ENCODE measurements at regions not wholly inside any gene's neighbourhood (a gene's known extent, or its start where the extent isn't known, plus 50 kb on each side); places are given as distances from the start of the nearest gene placed in this dataset.

DNA sequence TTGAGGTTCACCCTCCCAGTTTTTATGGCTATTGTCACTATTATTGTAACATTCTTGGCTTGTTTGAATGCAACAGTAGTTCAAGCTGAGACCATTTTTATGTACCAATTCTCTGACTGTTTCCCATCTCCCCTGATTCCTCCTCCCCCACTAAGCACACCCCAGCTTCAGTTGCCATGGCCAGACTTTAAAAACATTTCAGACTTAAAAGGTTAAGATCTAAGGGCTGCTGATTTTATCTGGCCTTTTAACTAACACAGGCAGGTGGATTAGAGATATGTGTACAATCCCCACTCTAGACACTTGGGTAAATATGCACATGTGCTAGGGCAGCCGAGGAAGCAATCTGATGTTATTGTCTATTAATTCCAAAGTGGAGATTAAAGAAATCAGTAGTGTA is 386.3 kb upstream of the NR2F2 start:
- TF ChIP-seq EZH2phosphoT487 (IDR thresholded peaks at IDR 0.05; ENCODE audit: insufficient read depth, low read depth) (no peak), EZH2 (IDR thresholded peaks at IDR 0.05; ENCODE audit: insufficient read depth, poor library complexity, severe bottlenecking) (no peak)

All from GM23248 (cell line).